H9 (cell line): ENCODE measurements at regions not wholly inside any gene's neighbourhood (a gene's known extent, or its start where the extent isn't known, plus 50 kb on each side); places are given as distances from the start of the nearest gene placed in this dataset.

Experiments
- DNase-seq: peaks from one replicate; pipeline ENCODE4 v3.0.0-alpha.2; 2017
- H2AFZ ChIP-seq: one replicate; pipeline ENCODE4 v1.6.1; 2013; ENCODE audit warnings: mild to moderate bottlenecking, low read length, control low read depth, moderate library complexity
- H2AK5ac ChIP-seq: 2 replicates; pipeline ENCODE4 v1.6.1; 2013; ENCODE audit warnings: low read length, control low read depth, mixed read lengths; ENCODE audit not compliant: insufficient read length
- H2BK120ac ChIP-seq: one replicate; pipeline ENCODE4 v1.6.1; 2013; ENCODE audit warnings: low read depth, mild to moderate bottlenecking, low read length, control low read depth, inconsistent platforms; ENCODE audit not compliant: poor library complexity, severe bottlenecking
- H2BK12ac ChIP-seq: 2 replicates; pipeline ENCODE4 v1.6.1; 2013; ENCODE audit warnings: low read length, control low read depth, mixed read lengths, low read depth; ENCODE audit not compliant: insufficient read length
- H2BK15ac ChIP-seq: 2 replicates; pipeline ENCODE4 v1.6.1; 2013; ENCODE audit warnings: low read depth, low read length, control low read depth
- H2BK20ac ChIP-seq: one replicate; pipeline ENCODE4 v1.6.1; 2013; ENCODE audit warnings: low read depth, mild to moderate bottlenecking, low read length, control low read depth, inconsistent platforms; ENCODE audit not compliant: poor library complexity, severe bottlenecking
- H2BK5ac ChIP-seq: 2 replicates; pipeline ENCODE4 v1.6.1; 2013; ENCODE audit warnings: low read length, control low read depth, mixed read lengths; ENCODE audit not compliant: insufficient read length
- H3K14ac ChIP-seq: 2 replicates; pipeline ENCODE4 v1.6.1; 2013; ENCODE audit warnings: low read length, control low read depth; ENCODE audit not compliant: insufficient read depth
- H3K18ac ChIP-seq: 2 replicates; pipeline ENCODE4 v1.6.1; 2013; ENCODE audit warnings: low read depth, mild to moderate bottlenecking, mixed read lengths, low read length, control low read depth; ENCODE audit not compliant: insufficient read length
- H3K23ac ChIP-seq: 2 replicates; pipeline ENCODE4 v1.6.1; 2013; ENCODE audit warnings: low read length, control low read depth, mixed read lengths, low read depth; ENCODE audit not compliant: insufficient read length
- H3K23me2 ChIP-seq: 2 replicates; pipeline ENCODE4 v1.6.1; 2013; ENCODE audit warnings: low read depth, mild to moderate bottlenecking, mixed read lengths, low read length, control low read depth; ENCODE audit not compliant: insufficient read length, poor library complexity, severe bottlenecking
- H3K27ac ChIP-seq: 2 replicates; pipeline ENCODE4 v1.5.1; 2013; ENCODE audit warnings: low read length, control low read depth, mixed read lengths, low read depth; ENCODE audit not compliant: insufficient read length
- H3K27me3 ChIP-seq: 2 replicates; pipeline ENCODE4 v1.6.1; 2013; ENCODE audit warnings: low read length, control low read depth, inconsistent platforms; ENCODE audit not compliant: insufficient read depth
- H3K4ac ChIP-seq: 2 replicates; pipeline ENCODE4 v1.6.1; 2013; ENCODE audit warnings: low read depth, mild to moderate bottlenecking, control low read depth, inconsistent platforms, low read length, moderate library complexity
- H3K4me1 ChIP-seq: 2 replicates; pipeline ENCODE4 v1.6.1; 2013; ENCODE audit warnings: low read length, control low read depth, inconsistent platforms; ENCODE audit not compliant: insufficient read depth
- H3K4me2 ChIP-seq: 2 replicates; pipeline ENCODE4 v1.6.1; 2013; ENCODE audit warnings: low read length, control low read depth, mixed read lengths; ENCODE audit not compliant: insufficient read length, insufficient read depth
- H3K56ac ChIP-seq: 2 replicates; pipeline ENCODE4 v1.6.1; 2013; ENCODE audit warnings: low read depth, mild to moderate bottlenecking, mixed read lengths, low read length, control low read depth; ENCODE audit not compliant: insufficient read length
- H3K79me1 ChIP-seq: 2 replicates; pipeline ENCODE4 v1.6.1; 2013; ENCODE audit warnings: low read depth, mild to moderate bottlenecking, moderate library complexity, low read length, control low read depth, inconsistent platforms; ENCODE audit not compliant: insufficient read depth, poor library complexity, severe bottlenecking
- H3K79me2 ChIP-seq: 2 replicates; pipeline ENCODE4 v1.6.1; 2013; ENCODE audit warnings: low read length, control low read depth, inconsistent platforms; ENCODE audit not compliant: insufficient read depth
- H3K9ac ChIP-seq: 2 replicates; pipeline ENCODE4 v1.6.1; 2013; ENCODE audit warnings: low read length, control low read depth, mixed read lengths; ENCODE audit not compliant: insufficient read length; ENCODE audit errors: extremely low read depth
- H3K9me3 ChIP-seq: one replicate; pipeline ENCODE4 v1.6.1; 2013; ENCODE audit warnings: low read depth, low read length, inconsistent platforms; ENCODE audit not compliant: control insufficient read depth
- H3T11ph ChIP-seq: one replicate; pipeline ENCODE4 v1.6.1; 2013; ENCODE audit warnings: mild to moderate bottlenecking, low read length, control low read depth, inconsistent platforms
- H4K20me1 ChIP-seq: one replicate; pipeline ENCODE4 v1.6.1; 2013; ENCODE audit not compliant: control insufficient read depth, insufficient read length, insufficient read depth
- H4K5ac ChIP-seq: 2 replicates; pipeline ENCODE4 v1.6.1; 2013; ENCODE audit warnings: low read depth, mild to moderate bottlenecking, mixed read lengths, low read length, control low read depth; ENCODE audit not compliant: insufficient read length
- H4K8ac ChIP-seq: replicated peaks from 2 replicates; pipeline ENCODE4 v1.6.1; 2013; ENCODE audit warnings: low read length, control low read depth, mixed read lengths, low read depth; ENCODE audit not compliant: insufficient read length
- H4K91ac ChIP-seq: 2 replicates; pipeline ENCODE4 v1.6.1; 2013; ENCODE audit warnings: low read depth, mild to moderate bottlenecking, moderate library complexity, mixed read lengths, low read length, control low read depth; ENCODE audit not compliant: insufficient read length
- H3K27ac Mint-ChIP-seq, 3 experiments: 2 replicates in 2 of 3; 3 replicates in 1 of 3; pipeline ENCODE4 v1.8.0; 2020 to 2021; ENCODE audit warnings: mixed read lengths in 3 of 3, mild to moderate bottlenecking in 1 of 3, moderate library complexity in 1 of 3
- H3K27me3 Mint-ChIP-seq: 2 replicates; pipeline ENCODE4 v1.8.0; 2021; ENCODE audit warnings: low read depth, mild to moderate bottlenecking, moderate library complexity, mixed read lengths
- H3K36me3 Mint-ChIP-seq, 3 experiments: 2 replicates in 2 of 3; 3 replicates in 1 of 3; pipeline ENCODE4 v1.8.0; 2020 to 2021; ENCODE audit warnings: low read depth in 3 of 3, mixed read lengths in 3 of 3; ENCODE audit not compliant: insufficient read depth in 1 of 3
- H3K4me1 Mint-ChIP-seq, 2 experiments: 2 replicates each; pipeline ENCODE4 v1.8.0; 2020; ENCODE audit warnings: mixed read lengths in 2 of 2
- H3K4me3 Mint-ChIP-seq, 2 experiments: 2 replicates in 1 of 2; 3 replicates in 1 of 2; pipeline ENCODE4 v1.8.0; 2020 to 2021; ENCODE audit warnings: mild to moderate bottlenecking in 2 of 2, mixed read lengths in 2 of 2, moderate library complexity in 1 of 2
- H3K9me3 Mint-ChIP-seq, 2 experiments: 2 replicates in 1 of 2; 3 replicates in 1 of 2; pipeline ENCODE4 v1.8.0; 2020; ENCODE audit warnings: mild to moderate bottlenecking in 2 of 2, mixed read lengths in 2 of 2, moderate library complexity in 1 of 2
- CTCF ChIP-seq: fragments of 200-600 bp; sonication (generic); conservative IDR thresholded peaks from 3 replicates; pipeline ENCODE4 v1.8.0; 2021; ENCODE audit warnings: antibody characterized with exemption, mild to moderate bottlenecking
- WGBS: extraction: QIAGEN DNeasy Blood & Tissue Kit; methylation state at CpG from one replicate; pipeline ENCODE4 v1.1.7; 2013; ENCODE audit warnings: missing lambda C conversion rate, low lambda C conversion rate, mixed read lengths; ENCODE audit not compliant: insufficient read length; ENCODE audit errors: extremely low coverage; 5-methylcytosine and 5-hydroxymethylcytosine counted together

- Histone ChIP-seq H3K18ac (no peak overlapping the region), H2BK15ac (no peak overlapping the region), H3K9me3 (no peaks in the 10 kb centered on the region), H2BK20ac (no peak overlapping the region), H3K14ac (no peak overlapping the region), H4K91ac (no peak overlapping the region), H2AK5ac (no peak overlapping the region), H4K5ac (no peak overlapping the region), H3K27ac (no peak overlapping the region), H3K79me2 (no peaks in the 10 kb centered on the region), H4K8ac (no peak overlapping the region), H2BK12ac (no peak overlapping the region), H4K20me1 (no peaks in the 10 kb centered on the region), H3K56ac (no peak overlapping the region), H3K27me3 (no peaks in the 10 kb centered on the region), H3T11ph (no peak overlapping the region), H2BK5ac (no peak overlapping the region), H3K4ac (no peak overlapping the region), H3K4me1 (no peaks in the 10 kb centered on the region), H3K4me2 (no peak overlapping the region), H3K9ac (no peak overlapping the region), H2AFZ (no peak overlapping the region), H3K79me1 (no peaks in the 10 kb centered on the region), H3K23ac (no peak overlapping the region), H2BK120ac (no peak overlapping the region), H3K23me2 (no peaks in the 10 kb centered on the region)
- H3K27ac Mint-ChIP-seq: no peak overlapping the region
- peaks cover 0 to 4% (median 4%) of the 10 kb centered on the region in 3 experiments; a peak in 3 of 7 replicates for H3K36me3 Mint-ChIP-seq
- peaks cover 1% of the 10 kb centered on the region; the same call in 1 of the 2 replicates for H3K27me3 Mint-ChIP-seq
- WGBS: no CpG with 5 or more reads among the region's 12 CpGs
- no peak overlapping the region for H3K4me3 Mint-ChIP-seq
- TF ChIP-seq CTCF: no peak
- no peak for DNase-seq
- H3K4me1 Mint-ChIP-seq: no peaks in the 10 kb centered on the region
- H3K9me3 Mint-ChIP-seq: peaks cover 13 to 27% of the 10 kb centered on the region in 2 experiments; a peak in 4 of 5 replicates
Observed at GRCh38 chr5:179435731-179436315, 90.6 kb upstream of the ADAMTS2 start.
